Endodermal cell (in vitro differentiated cells): ENCODE measurements at regions not wholly inside any gene's neighbourhood (a gene's known extent, or its start where the extent isn't known, plus 50 kb on each side); places are given as distances from the start of the nearest gene placed in this dataset.

Source experiments
- DNase-seq: peaks from one replicate; pipeline ENCODE4 v3.0.0-alpha.2; 2017
- H3K27ac ChIP-seq: 2 replicates; pipeline ENCODE4 v1.5.1; 2013; ENCODE audit warnings: mild to moderate bottlenecking, low read depth, low read length, moderate library complexity
- H3K27me3 ChIP-seq: 2 replicates; pipeline ENCODE4 v1.6.1; 2013; ENCODE audit warnings: mild to moderate bottlenecking, low read length, moderate library complexity; ENCODE audit not compliant: insufficient read depth, control insufficient read depth, poor library complexity, severe bottlenecking
- H3K36me3 ChIP-seq: 2 replicates; pipeline ENCODE4 v1.7.0; 2013; ENCODE audit warnings: mild to moderate bottlenecking, low read length, moderate library complexity; ENCODE audit not compliant: control insufficient read depth, insufficient read depth
- H3K4me1 ChIP-seq: one replicate; pipeline ENCODE4 v1.7.0; 2013; ENCODE audit warnings: low read length; ENCODE audit not compliant: control insufficient read depth, insufficient read depth
- H3K4me3 ChIP-seq: 2 replicates; pipeline ENCODE4 v1.5.1; 2013; ENCODE audit warnings: mild to moderate bottlenecking, low read length, moderate library complexity
- H3K9ac ChIP-seq: 2 replicates; pipeline ENCODE4 v1.6.1; 2013; ENCODE audit warnings: mild to moderate bottlenecking, low read length, moderate library complexity; ENCODE audit not compliant: poor library complexity, severe bottlenecking; ENCODE audit errors: extremely low read depth
- H3K9me3 ChIP-seq: 2 replicates; pipeline ENCODE4 v1.6.1; 2013; ENCODE audit warnings: mild to moderate bottlenecking, low read length, moderate library complexity; ENCODE audit not compliant: control insufficient read depth
- H3K27ac Mint-ChIP-seq: 2 replicates; pipeline ENCODE4 v1.8.0; 2020; ENCODE audit warnings: mixed read lengths
- H3K27me3 Mint-ChIP-seq: 2 replicates; pipeline ENCODE4 v1.8.0; 2021; ENCODE audit warnings: mild to moderate bottlenecking, mixed read lengths; ENCODE audit not compliant: insufficient read depth
- H3K36me3 Mint-ChIP-seq: 2 replicates; pipeline ENCODE4 v1.8.0; 2020; ENCODE audit warnings: low read depth, mixed read lengths
- H3K4me1 Mint-ChIP-seq: 2 replicates; pipeline ENCODE4 v1.8.0; 2020; ENCODE audit warnings: mixed read lengths
- H3K4me3 Mint-ChIP-seq: 2 replicates; pipeline ENCODE4 v1.8.0; 2020; ENCODE audit warnings: mild to moderate bottlenecking, moderate library complexity, mixed read lengths
- H3K9me3 Mint-ChIP-seq: 2 replicates; pipeline ENCODE4 v1.8.0; 2020; ENCODE audit warnings: mild to moderate bottlenecking, mixed read lengths
- CTCF ChIP-seq: fragments of 200-600 bp; sonication (generic); conservative IDR thresholded peaks from 2 replicates; pipeline ENCODE4 v1.5.0; 2021; ENCODE audit warnings: antibody characterized with exemption, mild to moderate bottlenecking
- WGBS, 2 experiments: methylation state at CpG; one replicate each; pipeline versions ENCODE4 v1.1.5 to v1.1.7; 2013; ENCODE audit warnings: missing lambda C conversion rate in 2 of 2, mixed read lengths in 1 of 2; ENCODE audit not compliant: insufficient coverage in 1 of 2, insufficient read length in 1 of 2; 5-methylcytosine and 5-hydroxymethylcytosine counted together

- no peak overlapping the region for H3K27ac Mint-ChIP-seq
- Histone ChIP-seq H3K27ac (no peak overlapping the region), H3K36me3 (no peaks in the 10 kb centered on the region), H3K4me3 (no peak overlapping the region), H3K4me1 (no peaks in the 10 kb centered on the region), H3K9ac (no peak overlapping the region), H3K27me3 (no peaks in the 10 kb centered on the region), H3K9me3 (no peaks in the 10 kb centered on the region)
- no peaks in the 10 kb centered on the region for H3K9me3 Mint-ChIP-seq
- no peak for TF ChIP-seq CTCF
- 96% methylated on average over 6 of the region's 6 CpGs for WGBS, 2 experiments
- DNase-seq = no peak
- no peak overlapping the region for H3K4me3 Mint-ChIP-seq
- H3K36me3 Mint-ChIP-seq = no peaks in the 10 kb centered on the region
- H3K27me3 Mint-ChIP-seq = no peaks in the 10 kb centered on the region
- H3K4me1 Mint-ChIP-seq = no peaks in the 10 kb centered on the region
These were observed 72.1 kb upstream of the PARD3B start for GRCh38 chr2:204473224-204473623.

- Histone ChIP-seq H3K27ac (no peak overlapping the region), H3K4me1 (no peaks in the 10 kb centered on the region), H3K9me3 (no peaks in the 10 kb centered on the region), H3K9ac (no peak overlapping the region), H3K36me3 (no peaks in the 10 kb centered on the region), H3K27me3 (no peaks in the 10 kb centered on the region), H3K4me3 (no peak overlapping the region)
- Mint-ChIP-seq H3K9me3 (no peaks in the 10 kb centered on the region), H3K4me3 (no peak overlapping the region), H3K27me3 (no peaks in the 10 kb centered on the region), H3K36me3 (no peaks in the 10 kb centered on the region), H3K4me1 (no peaks in the 10 kb centered on the region), H3K27ac (no peak overlapping the region)
- DNase-seq = no peak
- TF ChIP-seq CTCF = no peak
- 93 to 98% methylated on average over 5 of the region's 5 CpGs for WGBS, 2 experiments
These were observed 69.9 kb upstream of the PARD3B start for GRCh38 chr2:204475399-204475798.

- no peaks in the 10 kb centered on the region for H3K27me3 Mint-ChIP-seq
- H3K4me1 Mint-ChIP-seq = no peaks in the 10 kb centered on the region
- Histone ChIP-seq H3K27ac (no peak overlapping the region), H3K4me1 (no peaks in the 10 kb centered on the region), H3K36me3 (no peaks in the 10 kb centered on the region), H3K9me3 (no peaks in the 10 kb centered on the region), H3K4me3 (no peak overlapping the region), H3K9ac (no peak overlapping the region), H3K27me3 (no peaks in the 10 kb centered on the region)
- no peak for DNase-seq
- no peaks in the 10 kb centered on the region for H3K9me3 Mint-ChIP-seq
- WGBS, 2 experiments = 88 to 100% methylated on average over 3 to 4 of the region's 4 CpGs
- no peak overlapping the region for H3K27ac Mint-ChIP-seq
- no peaks in the 10 kb centered on the region for H3K36me3 Mint-ChIP-seq
- H3K4me3 Mint-ChIP-seq = no peak overlapping the region
- no peak for TF ChIP-seq CTCF
These were observed 67.8 kb upstream of the PARD3B start for GRCh38 chr2:204477358-204477950.
